ENCODE measurements at regions not wholly inside any gene's neighbourhood (a gene's known extent, or its start where the extent isn't known, plus 50 kb on each side); places are given as distances from the start of the nearest gene placed in this dataset.

- TF ChIP-seq CTCF (IDR thresholded peaks at IDR 0.05), result no peak
- no peak for TF ChIP-seq POLR2A (IDR thresholded peaks at IDR 0.05)
- no peak for TF ChIP-seq EP300 (IDR thresholded peaks at IDR 0.05)
- no peak for TF ChIP-seq POLR2AphosphoS5 (IDR thresholded peaks at IDR 0.05)
These were observed 347.5 kb downstream of the ZSWIM6 start for GRCh38 chr5:61679562-61679961.

Data from sigmoid colon (tissue), 4 donors.